ENCODE measurements at regions not wholly inside any gene's neighbourhood (a gene's known extent, or its start where the extent isn't known, plus 50 kb on each side); places are given as distances from the start of the nearest gene placed in this dataset.
A peak's percentile ranks its signal among the peaks of the same experiment; 100 is the strongest.

DNA sequence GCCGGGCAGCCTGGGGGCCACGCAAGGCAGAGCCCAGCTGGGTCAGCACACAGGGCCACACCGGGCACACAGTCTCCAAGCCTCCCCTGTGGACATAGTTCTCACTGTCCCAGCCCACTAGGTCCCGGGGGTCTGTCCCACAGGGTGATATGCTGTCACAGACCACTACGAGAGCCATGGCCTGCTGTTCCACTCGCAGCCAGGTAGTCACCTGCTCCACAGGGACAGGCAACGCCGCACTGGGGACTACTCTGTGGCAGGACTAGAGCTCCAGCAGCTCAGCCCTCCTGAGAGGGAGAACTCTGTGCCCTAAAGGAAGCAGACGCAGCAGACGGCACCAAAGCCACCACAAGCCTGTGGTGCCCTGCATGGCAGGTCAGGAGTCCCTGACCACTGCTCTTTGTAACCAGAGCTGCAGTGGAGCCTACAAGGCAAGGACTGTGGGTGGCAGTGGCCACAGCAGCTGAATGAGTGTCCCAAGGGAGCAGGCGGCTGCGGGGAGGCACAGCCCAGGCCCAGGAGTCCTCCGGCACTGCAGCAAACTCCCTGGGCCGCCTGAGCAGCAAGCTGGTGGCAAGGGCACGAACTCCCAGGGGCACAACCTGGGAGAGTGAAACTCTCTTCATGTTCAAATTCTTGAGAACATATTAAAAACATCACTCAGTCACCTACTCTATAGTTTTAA lies 171.2 kb upstream of the GRK3 start:
- Histone ChIP-seq H3K79me2 (ENCODE audit: control insufficient read depth in 1 of 2, insufficient read depth in 2 of 2, low read length in 2 of 2) (peaks cover 0 to 88% of the 10 kb centered on the region in 2 experiments; a peak in 2 of 4 replicates), H4K8ac (ENCODE audit: extremely low read depth, insufficient read depth, low read length) (no peak overlapping the region), H4K91ac (replicated peaks; ENCODE audit: insufficient read length, low read length) (no peak overlapping the region), H3K4me1 (replicated peaks in 1 of 4; ENCODE audit: control insufficient read depth in 3 of 4, insufficient read depth in 4 of 4, low read length in 3 of 4) (peaks cover 0 to 16% (median 7%) of the 10 kb centered on the region in 4 experiments; a peak in 5 of 7 replicates), H2BK12ac (ENCODE audit: low read depth, low read length) (no peak overlapping the region), H2AFZ (ENCODE audit: low read length) (no peak overlapping the region), H3K56ac (replicated peaks; ENCODE audit: insufficient read length, low read depth, low read length) (no peak overlapping the region), H3K27me3 (replicated peaks in 1 of 4; ENCODE audit: control insufficient read depth in 3 of 4, extremely low read depth in 1 of 4, insufficient read depth in 3 of 4, low read length in 3 of 4) (no peaks in the 10 kb centered on the region), H3K4me3 (ENCODE audit: extremely low read depth in 1 of 4, insufficient read depth in 2 of 4, low read depth in 3 of 4, low read length in 4 of 4) (no peak overlapping the region), H2BK120ac (replicated peaks; ENCODE audit: low read depth, low read length) (no peak overlapping the region), H3K14ac (ENCODE audit: insufficient read length) (no peak overlapping the region), H3K18ac (ENCODE audit: extremely low read depth, low read length) (no peak overlapping the region), H3K27ac (ENCODE audit: low read depth, low read length) (no peak overlapping the region), H3K23me2 (ENCODE audit: low read depth, low read length) (no peaks in the 10 kb centered on the region), H3K9me3 (ENCODE audit: insufficient read depth in 2 of 2, low read depth in 1 of 2, low read length in 1 of 2) (no peaks in the 10 kb centered on the region), H4K5ac (ENCODE audit: insufficient read length, low read depth, low read length) (no peak overlapping the region), H2BK20ac (ENCODE audit: low read length) (no peak overlapping the region), H3K4me2 (ENCODE audit: insufficient read depth in 1 of 2, low read depth in 2 of 2, low read length in 2 of 2) (no peak overlapping the region), H4K20me1 (replicated peaks in 1 of 2; ENCODE audit: control insufficient read depth in 1 of 2, insufficient read depth in 2 of 2, low read length in 2 of 2) (peaks cover 7 to 25% of the 10 kb centered on the region in 2 experiments), H3K36me3 (ENCODE audit: control insufficient read depth in 2 of 4, insufficient read depth in 4 of 4, low read length in 3 of 4) (no peaks in the 10 kb centered on the region), H2BK5ac (ENCODE audit: low read depth, low read length) (no peak overlapping the region), H3K79me1 (ENCODE audit: low read depth, low read length) (peaks cover 24% of the 10 kb centered on the region), H3K23ac (ENCODE audit: insufficient read length) (no peak overlapping the region), H2AK5ac (ENCODE audit: low read depth, low read length) (no peak overlapping the region), H3K4ac (replicated peaks; ENCODE audit: insufficient read length, low read depth, low read length) (no peak overlapping the region), H2BK15ac (ENCODE audit: low read length) (no peak overlapping the region), H3K9ac (replicated peaks in 1 of 4; ENCODE audit: extremely low read depth in 1 of 4, low read depth in 3 of 4, low read length in 3 of 4) (no peak overlapping the region)
- peak in 1 of 2 experiments; percentile 45 for DNase-seq (ENCODE audit: low read depth in 1 of 2, low spot score in 2 of 2)
- no peak for FAIRE-seq
- whole genome bisulfite sequencing, 2 experiments (ENCODE audit: extremely low coverage in 1 of 2, insufficient coverage in 1 of 2, insufficient read length in 1 of 2, insufficient replicate concordance in 2 of 2, low coverage in 1 of 2, low lambda C conversion rate in 2 of 2, missing lambda C conversion rate in 1 of 2) = 93% methylated on average over 15 of the region's 15 CpGs; no CpG with 5 or more reads in 1 of the 2 experiments
- ChIA-PET POLR2A (ENCODE audit: partially characterized antibody) (interaction anchor here (1.4 kb wide), 1 partner anchor 55 kb away, joined by 3 read pairs; no protein-coding TSS in a partner anchor), CTCF (ENCODE audit: partially characterized antibody) (interaction anchor here (0.5 to 2.7 kb wide), 4 partner anchors 15 to 293 kb away, joined by 3 to 9 read pairs (median 3); no protein-coding TSS in a partner anchor)
- no peak for TF ChIP-seq YY1 (IDR thresholded peaks at IDR 0.05; ENCODE audit: low read depth, low read length)
- TF ChIP-seq CEBPB (IDR thresholded peaks at IDR 0.05; ENCODE audit: low read depth, low read length) = no peak
- TF ChIP-seq SP2 (IDR thresholded peaks at IDR 0.05; ENCODE audit: low read length) = no peak
- TF ChIP-seq BCL11A (IDR thresholded peaks at IDR 0.05; ENCODE audit: low read depth in 2 of 2, low read length in 2 of 2) = no peak
- no peak for TF ChIP-seq GABPA (IDR thresholded peaks at IDR 0.05; ENCODE audit: borderline replicate concordance, insufficient read depth, low read length)
- TF ChIP-seq CHD1 (IDR thresholded peaks at IDR 0.05; ENCODE audit: low read depth, low read length) = no peak
- TF ChIP-seq GTF2F1 (IDR thresholded peaks at IDR 0.05; ENCODE audit: borderline replicate concordance, low read depth, low read length) = no peak
- TF ChIP-seq CREB1 (IDR thresholded peaks at IDR 0.05) = no peak
- TF ChIP-seq MAFK (IDR thresholded peaks at IDR 0.05; ENCODE audit: low read depth, low read length) = no peak
- no peak for TF ChIP-seq FOSL1 (IDR thresholded peaks at IDR 0.05; ENCODE audit: insufficient read depth, low read depth, low read length)

Data from H1 (cell line).